ENCODE measurements at regions not wholly inside any gene's neighbourhood (a gene's known extent, or its start where the extent isn't known, plus 50 kb on each side); places are given as distances from the start of the nearest gene placed in this dataset.

GRCh38 chr3:148079370-148079769 is 618.3 kb upstream of the AGTR1 start:
- Histone ChIP-seq H3K4me1 (no peaks in the 10 kb centered on the region), H3K27ac (no peak overlapping the region), H3K4me3 (no peak overlapping the region), H3K36me3 (no peaks in the 10 kb centered on the region), H3K27me3 (replicated peaks in 1 of 7) (no peaks in the 10 kb centered on the region), H3K9me3 (no peaks in the 10 kb centered on the region)
- intact Hi-C loops (cut with DNase I; ENCODE audit: low total_unique reads): no loop called here
- 81 to 88% (median 86%) methylated on average over 6 of the region's 6 CpGs for WGBS, 5 donors
- no peak for DNase-seq
- TF ChIP-seq POLR2A (IDR thresholded peaks at IDR 0.05) (no peak), CTCF (IDR thresholded peaks at IDR 0.05 in 8 of 11, conservative IDR thresholded peaks at IDR 0.05 in 3 of 11) (no peak), POLR2AphosphoS5 (IDR thresholded peaks at IDR 0.05) (no peak)

GRCh38 chr3:148081926-148082325 is 615.8 kb upstream of the AGTR1 start:
- no peak for DNase-seq
- Histone ChIP-seq H3K27me3 (replicated peaks in 1 of 7) (no peaks in the 10 kb centered on the region), H3K4me1 (no peaks in the 10 kb centered on the region), H3K27ac (no peak overlapping the region), H3K36me3 (no peaks in the 10 kb centered on the region), H3K9me3 (no peaks in the 10 kb centered on the region), H3K4me3 (no peak overlapping the region)
- TF ChIP-seq POLR2AphosphoS5 (IDR thresholded peaks at IDR 0.05) (no peak), CTCF (IDR thresholded peaks at IDR 0.05 in 8 of 11, conservative IDR thresholded peaks at IDR 0.05 in 3 of 11) (no peak), POLR2A (IDR thresholded peaks at IDR 0.05) (no peak)
- WGBS, 5 donors: 88 to 96% (median 93%) methylated on average over 1 of the region's 1 CpG
- intact Hi-C loops (cut with DNase I; ENCODE audit: low total_unique reads): no loop called here

- intact Hi-C loops (cut with DNase I; ENCODE audit: low total_unique reads): no loop called here
- 72 to 84% (median 74%) methylated on average over 4 of the region's 4 CpGs for WGBS, 5 donors
- Histone ChIP-seq H3K9me3 (no peaks in the 10 kb centered on the region), H3K27ac (no peak overlapping the region), H3K36me3 (no peaks in the 10 kb centered on the region), H3K4me3 (no peak overlapping the region), H3K4me1 (no peaks in the 10 kb centered on the region), H3K27me3 (replicated peaks in 1 of 7) (no peaks in the 10 kb centered on the region)
- DNase-seq: no peak
- TF ChIP-seq POLR2AphosphoS5 (IDR thresholded peaks at IDR 0.05): no peak
- TF ChIP-seq POLR2A (IDR thresholded peaks at IDR 0.05): no peak
- TF ChIP-seq CTCF (IDR thresholded peaks at IDR 0.05 in 8 of 11, conservative IDR thresholded peaks at IDR 0.05 in 3 of 11): no peak
Observed at GRCh38 chr3:148082506-148083280, 615.0 kb upstream of the AGTR1 start.

- H3K4me1 ChIP-seq: no peaks in the 10 kb centered on the region
- WGBS, 5 donors: 48 to 73% (median 64%) methylated on average over 8 of the region's 8 CpGs
- H3K27me3 ChIP-seq (replicated peaks in 1 of 7): no peaks in the 10 kb centered on the region
- TF ChIP-seq POLR2A (IDR thresholded peaks at IDR 0.05) (no peak), CTCF (IDR thresholded peaks at IDR 0.05 in 8 of 11, conservative IDR thresholded peaks at IDR 0.05 in 3 of 11) (no peak), POLR2AphosphoS5 (IDR thresholded peaks at IDR 0.05) (no peak)
- intact Hi-C loops (cut with DNase I; ENCODE audit: low total_unique reads): no loop called here
- DNase-seq: no peak
- no peak overlapping the region for H3K27ac ChIP-seq
- no peaks in the 10 kb centered on the region for H3K36me3 ChIP-seq
- H3K9me3 ChIP-seq: no peaks in the 10 kb centered on the region
- H3K4me3 ChIP-seq: no peak overlapping the region
Observed at GRCh38 chr3:148083526-148084182, 614.0 kb upstream of the AGTR1 start.
